Osteoblast (primary cell): ENCODE measurements at regions not wholly inside any gene's neighbourhood (a gene's known extent, or its start where the extent isn't known, plus 50 kb on each side); places are given as distances from the start of the nearest gene placed in this dataset.

ENCODE experiments used
- DNase-seq: peaks from one replicate; pipeline ENCODE4 v3.0.0; 2011; ENCODE audit warnings: low spot score, mixed read lengths; ENCODE audit not compliant: insufficient read length; ENCODE audit errors: missing footprints
- H2AFZ ChIP-seq: 2 replicates; pipeline ENCODE4 v1.6.0; 2011; ENCODE audit warnings: mild to moderate bottlenecking, low read length
- H3K27ac ChIP-seq: 2 replicates; pipeline ENCODE4 v1.5.1; 2011; ENCODE audit warnings: mild to moderate bottlenecking, low read depth, low read length, moderate library complexity
- H3K27me3 ChIP-seq: 2 replicates; pipeline ENCODE4 v1.6.0; 2012; ENCODE audit warnings: mild to moderate bottlenecking, control low read depth, inconsistent platforms, low read length, moderate library complexity; ENCODE audit not compliant: insufficient read depth
- H3K36me3 ChIP-seq: 2 replicates; pipeline ENCODE4 v1.5.1; 2011; ENCODE audit warnings: mild to moderate bottlenecking, low read length, control low read depth, moderate library complexity; ENCODE audit not compliant: insufficient read depth
- H3K4me1 ChIP-seq: 2 replicates; pipeline ENCODE4 v1.5.1; 2011; ENCODE audit warnings: mild to moderate bottlenecking, low read length, control low read depth, moderate library complexity; ENCODE audit not compliant: insufficient read depth
- H3K4me2 ChIP-seq: 2 replicates; pipeline ENCODE4 v1.6.0; 2011; ENCODE audit warnings: mild to moderate bottlenecking, low read length; ENCODE audit not compliant: insufficient read depth
- H3K4me3 ChIP-seq: fragments of 200-600 bp; sonication (generic); 3 replicates; pipeline ENCODE4 v1.5.1; 2012; ENCODE audit warnings: mild to moderate bottlenecking, low read length, inconsistent platforms; ENCODE audit not compliant: insufficient read depth
- H3K79me2 ChIP-seq: 2 replicates; pipeline ENCODE4 v1.6.0; 2012; ENCODE audit warnings: mild to moderate bottlenecking, low read length, control low read depth, inconsistent platforms; ENCODE audit not compliant: insufficient read depth
- H3K9me3 ChIP-seq: 2 replicates; pipeline ENCODE4 v1.5.1; 2011; ENCODE audit warnings: low read depth, low read length, control low read depth
- H4K20me1 ChIP-seq: 2 replicates; pipeline ENCODE4 v1.6.0; 2012; ENCODE audit warnings: mild to moderate bottlenecking, low read length, control low read depth; ENCODE audit not compliant: insufficient read depth
- TF ChIP-seq, protein P1 (sequence below): IDR thresholded peaks from 2 replicates; pipeline ENCODE4 v1.5.1; 2011; ENCODE audit warnings: mild to moderate bottlenecking, low read depth, low read length, moderate library complexity; ENCODE audit errors: extremely low read depth

- TF ChIP-seq, protein P1, sequence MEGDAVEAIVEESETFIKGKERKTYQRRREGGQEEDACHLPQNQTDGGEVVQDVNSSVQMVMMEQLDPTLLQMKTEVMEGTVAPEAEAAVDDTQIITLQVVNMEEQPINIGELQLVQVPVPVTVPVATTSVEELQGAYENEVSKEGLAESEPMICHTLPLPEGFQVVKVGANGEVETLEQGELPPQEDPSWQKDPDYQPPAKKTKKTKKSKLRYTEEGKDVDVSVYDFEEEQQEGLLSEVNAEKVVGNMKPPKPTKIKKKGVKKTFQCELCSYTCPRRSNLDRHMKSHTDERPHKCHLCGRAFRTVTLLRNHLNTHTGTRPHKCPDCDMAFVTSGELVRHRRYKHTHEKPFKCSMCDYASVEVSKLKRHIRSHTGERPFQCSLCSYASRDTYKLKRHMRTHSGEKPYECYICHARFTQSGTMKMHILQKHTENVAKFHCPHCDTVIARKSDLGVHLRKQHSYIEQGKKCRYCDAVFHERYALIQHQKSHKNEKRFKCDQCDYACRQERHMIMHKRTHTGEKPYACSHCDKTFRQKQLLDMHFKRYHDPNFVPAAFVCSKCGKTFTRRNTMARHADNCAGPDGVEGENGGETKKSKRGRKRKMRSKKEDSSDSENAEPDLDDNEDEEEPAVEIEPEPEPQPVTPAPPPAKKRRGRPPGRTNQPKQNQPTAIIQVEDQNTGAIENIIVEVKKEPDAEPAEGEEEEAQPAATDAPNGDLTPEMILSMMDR, result no peak
- no peak for DNase-seq
- no peaks in the 10 kb centered on the region for H3K36me3 ChIP-seq
- no peaks in the 10 kb centered on the region for H4K20me1 ChIP-seq
- H3K4me3 ChIP-seq, result no peak overlapping the region
- H3K4me2 ChIP-seq, result no peak overlapping the region
- H3K79me2 ChIP-seq, result no peaks in the 10 kb centered on the region
- H3K27me3 ChIP-seq, result no peaks in the 10 kb centered on the region
- H3K4me1 ChIP-seq, result no peaks in the 10 kb centered on the region
- no peaks in the 10 kb centered on the region for H3K9me3 ChIP-seq
- no peak overlapping the region for H3K27ac ChIP-seq
- no peak overlapping the region for H2AFZ ChIP-seq
These were observed 1719.2 kb upstream of the PIK3C3 start for GRCh38 chr18:40235836-40236235.

- no peaks in the 10 kb centered on the region for H4K20me1 ChIP-seq
- no peaks in the 10 kb centered on the region for H3K4me1 ChIP-seq
- no peaks in the 10 kb centered on the region for H3K9me3 ChIP-seq
- DNase-seq, result no peak
- no peak overlapping the region for H3K4me2 ChIP-seq
- no peaks in the 10 kb centered on the region for H3K36me3 ChIP-seq
- no peak overlapping the region for H3K4me3 ChIP-seq
- TF ChIP-seq, protein P1, result no peak
- H3K27me3 ChIP-seq, result no peaks in the 10 kb centered on the region
- H2AFZ ChIP-seq, result no peak overlapping the region
- no peak overlapping the region for H3K27ac ChIP-seq
- no peaks in the 10 kb centered on the region for H3K79me2 ChIP-seq
These were observed 1719.7 kb upstream of the PIK3C3 start for GRCh38 chr18:40235323-40235722.

DNA sequence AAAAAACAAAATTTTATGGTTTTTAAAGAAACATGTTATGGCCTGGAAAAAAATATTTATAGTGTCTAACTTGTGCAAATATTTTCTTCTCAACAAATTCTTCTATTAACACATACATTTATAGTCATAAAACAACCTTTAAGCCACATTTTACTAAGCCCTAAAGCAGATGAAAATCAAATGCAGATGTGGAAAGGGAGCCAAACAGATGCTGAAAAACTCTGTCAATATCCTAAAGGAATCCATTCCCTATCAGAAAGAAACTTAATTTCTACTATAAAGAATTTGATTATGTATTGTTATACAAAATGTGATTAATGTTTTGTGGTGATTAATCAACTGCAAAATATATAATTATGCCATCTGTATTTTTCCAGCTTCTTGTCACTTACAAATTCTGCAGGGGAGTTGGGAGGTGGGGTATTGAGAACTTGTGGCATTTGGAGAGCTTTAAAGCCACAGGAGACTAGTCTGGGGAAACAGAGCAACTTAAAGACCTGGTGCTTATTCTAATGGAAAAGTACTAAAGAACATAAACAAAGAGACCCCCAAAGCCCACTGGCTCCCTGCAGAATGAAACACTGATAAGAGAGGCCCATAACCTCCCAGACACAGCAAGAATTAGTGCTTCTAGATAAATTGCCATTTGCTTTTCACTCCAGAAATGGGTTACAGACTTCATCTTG lies 1721.0 kb upstream of the PIK3C3 start:
- Histone ChIP-seq H3K27me3 (no peaks in the 10 kb centered on the region), H3K79me2 (no peaks in the 10 kb centered on the region), H3K4me2 (no peak overlapping the region), H2AFZ (no peak overlapping the region), H4K20me1 (no peaks in the 10 kb centered on the region), H3K4me3 (no peak overlapping the region), H3K4me1 (no peaks in the 10 kb centered on the region), H3K9me3 (no peaks in the 10 kb centered on the region), H3K36me3 (no peaks in the 10 kb centered on the region), H3K27ac (no peak overlapping the region)
- DNase-seq, result no peak
- TF ChIP-seq, protein P1, result no peak

DNA sequence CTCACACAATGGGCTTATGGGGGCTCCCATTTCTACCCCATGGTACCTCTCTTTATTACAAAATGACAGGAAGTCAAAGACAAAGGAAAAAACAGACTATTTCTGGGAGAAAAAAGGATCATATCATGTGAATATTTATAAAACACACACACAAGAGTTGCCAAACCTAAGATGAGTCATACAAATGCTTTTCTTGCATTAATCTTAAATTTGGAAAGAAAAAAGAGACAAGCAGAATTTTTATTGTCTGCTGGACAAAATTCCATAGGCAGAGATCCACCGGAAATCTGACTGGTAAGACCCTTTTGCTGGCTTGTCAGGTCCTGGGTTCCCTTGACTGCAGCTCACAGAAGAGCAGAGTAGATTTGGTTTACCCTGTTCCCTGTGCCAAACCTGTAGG lies 1732.3 kb upstream of the PIK3C3 start:
- no peaks in the 10 kb centered on the region for H3K36me3 ChIP-seq
- H2AFZ ChIP-seq, result no peak overlapping the region
- no peak overlapping the region for H3K27ac ChIP-seq
- no peak overlapping the region for H3K4me3 ChIP-seq
- no peaks in the 10 kb centered on the region for H3K79me2 ChIP-seq
- TF ChIP-seq, protein P1, result no peak
- no peaks in the 10 kb centered on the region for H4K20me1 ChIP-seq
- no peak overlapping the region for H3K4me2 ChIP-seq
- peaks cover 3% of the 10 kb centered on the region for H3K9me3 ChIP-seq
- DNase-seq, result no peak
- no peaks in the 10 kb centered on the region for H3K27me3 ChIP-seq
- H3K4me1 ChIP-seq, result no peaks in the 10 kb centered on the region
